ENCODE measurements at regions not wholly inside any gene's neighbourhood (a gene's known extent, or its start where the extent isn't known, plus 50 kb on each side); places are given as distances from the start of the nearest gene placed in this dataset.
"Not testable (repeated sequence)": the region's sequence is repeated elsewhere in the genome, so short reads cannot be mapped to it uniquely, and the experiment has no call there.

GRCh38 chr19:20385061-20385460 lies 180.5 kb downstream of the ZNF737 start:
- H3K9me3 ChIP-seq, result peaks cover 0 to 98% (median 2%) of the 10 kb centered on the region in 11 donors
- intact Hi-C loops (cut with DNase I), result no loop called here
- H3K27me3 ChIP-seq, result no peaks in the 10 kb centered on the region
- no peak for TF ChIP-seq CTCF (IDR thresholded peaks at IDR 0.05)
- no peak overlapping the region for H3K27ac ChIP-seq
- no peak overlapping the region for H3K4me3 ChIP-seq
- ATAC-seq (no peak), DNase-seq (no peak)
- WGBS, 2 donors, result 33 to 44% methylated on average over 2 of the region's 2 CpGs
- H3K4me1 ChIP-seq, result no peaks in the 10 kb centered on the region
- no peaks in the 10 kb centered on the region for H3K36me3 ChIP-seq

DNA sequence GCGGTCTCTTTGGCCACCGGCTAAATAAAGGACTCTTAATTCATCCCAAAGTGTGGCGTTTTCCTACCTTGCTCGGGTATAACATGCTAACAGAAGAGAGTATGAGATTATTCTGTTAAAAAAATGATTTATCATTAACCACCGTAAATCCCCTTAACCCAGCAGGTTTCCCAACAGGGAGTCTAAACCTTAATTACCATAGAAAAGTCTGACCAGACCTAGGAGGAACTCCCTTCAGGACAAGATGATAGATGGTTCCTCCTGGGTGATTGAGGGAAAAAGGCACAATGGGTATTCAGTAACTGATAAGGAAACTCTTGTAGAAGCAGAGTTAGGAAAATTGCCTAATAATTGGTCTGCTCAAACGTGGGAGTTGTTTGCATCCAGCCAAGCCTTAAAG lies 193.7 kb downstream of the ZNF737 start:
- H3K27ac ChIP-seq, result no peak overlapping the region
- intact Hi-C loops (cut with DNase I), result no loop called here
- no peaks in the 10 kb centered on the region for H3K4me1 ChIP-seq
- H3K4me3 ChIP-seq, result no peak overlapping the region
- H3K9me3 ChIP-seq, result peaks cover 0 to 52% (median 0%) of the 10 kb centered on the region in 11 donors
- H3K27me3 ChIP-seq, result peaks cover 0 to 12% (median 0%) of the 10 kb centered on the region in 7 donors
- no peak for DNase-seq
- no peak for TF ChIP-seq CTCF (IDR thresholded peaks at IDR 0.05)
- H3K36me3 ChIP-seq, result no peaks in the 10 kb centered on the region
- 26 to 32% methylated on average over 6 of the region's 6 CpGs for WGBS, 2 donors
- ATAC-seq, result no peak

DNA sequence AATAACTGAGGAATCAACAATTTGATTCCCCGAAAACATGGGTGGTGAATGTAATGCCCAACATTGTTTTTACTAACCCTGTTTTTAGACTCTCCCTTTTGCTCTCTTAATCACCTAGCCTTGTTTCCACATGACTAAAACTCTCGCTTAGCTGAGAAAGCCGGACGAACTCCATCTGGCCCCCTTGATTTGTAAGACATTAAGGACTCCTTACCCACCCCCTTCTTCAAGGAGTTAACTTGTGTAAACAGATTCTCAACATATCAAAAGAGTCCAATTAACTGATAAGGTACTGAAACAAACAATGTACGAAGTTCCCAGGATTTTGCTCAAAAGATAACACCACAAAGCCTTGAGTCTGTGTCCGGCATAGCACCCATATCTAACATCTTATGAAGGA lies 194.3 kb downstream of the ZNF737 start:
- ATAC-seq; H3K4me3 ChIP-seq; H3K27ac ChIP-seq; H3K4me1 ChIP-seq; H3K36me3 ChIP-seq; intact Hi-C loops (cut with DNase I); DNase-seq: not testable (repeated sequence)
- Histone ChIP-seq H3K27me3 (peaks cover 0 to 12% (median 0%) of the 10 kb centered on the region in 7 donors), H3K9me3 (peaks cover 0 to 47% (median 0%) of the 10 kb centered on the region in 11 donors)
- WGBS, 2 donors, result 53 to 55% methylated on average over 6 of the region's 6 CpGs

- no peaks in the 10 kb centered on the region for H3K36me3 ChIP-seq
- H3K4me1 ChIP-seq, result no peaks in the 10 kb centered on the region
- intact Hi-C loops (cut with DNase I), result no loop called here
- peaks cover 0 to 44% (median 0%) of the 10 kb centered on the region in 11 donors for H3K9me3 ChIP-seq
- no peak overlapping the region for H3K27ac ChIP-seq
- no peak overlapping the region for H3K4me3 ChIP-seq
- ATAC-seq (no peak), DNase-seq (no peak)
- 31 to 39% methylated on average over 8 of the region's 8 CpGs for WGBS, 2 donors
- TF ChIP-seq CTCF (IDR thresholded peaks at IDR 0.05), result peak in 1 of 9 donors; percentile 8
- H3K27me3 ChIP-seq, result peaks cover 0 to 12% (median 0%) of the 10 kb centered on the region in 7 donors
Observed at GRCh38 chr19:20367811-20368294, 197.7 kb downstream of the ZNF737 start.

DNA sequence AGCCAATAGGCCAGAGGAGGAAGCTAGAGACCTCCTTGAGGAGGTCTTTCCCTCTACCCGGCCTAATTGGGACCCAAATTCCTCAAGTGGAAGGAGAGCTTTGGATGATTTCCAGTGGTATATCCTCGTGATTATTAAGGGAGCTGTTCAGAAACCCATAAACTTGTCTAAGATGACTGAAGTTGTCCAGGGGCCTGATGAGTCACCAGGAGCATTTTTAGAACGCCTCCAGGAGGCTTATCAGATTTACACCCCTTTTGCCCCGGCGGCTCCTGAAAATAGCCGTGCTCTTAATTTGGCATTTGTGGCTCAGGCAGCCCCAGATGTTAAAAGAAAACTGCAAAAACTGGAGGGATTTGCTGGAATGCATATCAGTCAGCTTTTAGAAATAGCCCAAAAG lies 198.1 kb downstream of the ZNF486 start:
- no peaks in the 10 kb centered on the region for H3K36me3 ChIP-seq
- H3K4me1 ChIP-seq, result no peaks in the 10 kb centered on the region
- 19 to 35% methylated on average over 6 of the region's 6 CpGs for WGBS, 2 donors
- ATAC-seq (no peak), DNase-seq (no peak)
- H3K9me3 ChIP-seq, result peaks cover 0 to 39% (median 0%) of the 10 kb centered on the region in 11 donors
- intact Hi-C loops (cut with DNase I), result no loop called here
- H3K4me3 ChIP-seq, result no peak overlapping the region
- no peak overlapping the region for H3K27ac ChIP-seq
- H3K27me3 ChIP-seq, result peaks cover 0 to 8% (median 0%) of the 10 kb centered on the region in 7 donors
- no peak for TF ChIP-seq CTCF (IDR thresholded peaks at IDR 0.05)

Data from heart right ventricle (tissue), 16 donors.